ENCODE measurements at regions not wholly inside any gene's neighbourhood (a gene's known extent, or its start where the extent isn't known, plus 50 kb on each side); places are given as distances from the start of the nearest gene placed in this dataset.

DNA sequence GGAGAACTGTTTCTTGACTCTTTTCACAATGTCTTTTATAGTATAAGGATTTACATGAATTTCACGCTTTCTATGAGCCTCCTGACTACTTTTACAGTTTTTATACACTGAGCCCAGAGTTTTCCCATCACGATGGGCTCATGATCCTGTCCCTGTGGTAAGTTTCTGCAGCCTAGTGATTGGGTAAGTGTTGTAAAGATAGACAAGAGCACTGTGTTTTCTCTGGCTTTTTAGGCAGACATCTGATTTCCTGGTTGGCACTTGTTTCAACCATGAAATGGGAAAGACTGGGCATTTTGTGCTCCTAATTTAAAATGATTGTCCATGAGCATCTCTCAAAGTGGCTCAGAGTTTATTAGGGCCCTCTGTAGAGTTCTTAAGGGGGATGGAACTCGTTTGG is 299.0 kb downstream of the FAT3 start:
- TF ChIP-seq BHLHE40 (IDR thresholded peaks at IDR 0.05; ENCODE audit: borderline replicate concordance) (no peak), FOXK2 (IDR thresholded peaks at IDR 0.05) (no peak), L3MBTL2 (conservative IDR thresholded peaks at IDR 0.05) (no peak), LEF1 (IDR thresholded peaks at IDR 0.05; ENCODE audit: borderline replicate concordance) (no peak), SUZ12 (IDR thresholded peaks at IDR 0.05) (no peak), SP1 (IDR thresholded peaks at IDR 0.05) (no peak), ZNF384 (IDR thresholded peaks at IDR 0.05) (no peak)
- no peak for DNase-seq (ENCODE audit: extremely low spot score)
- ChIA-PET CTCF (no interaction called here), POLR2A (no interaction called here)

DNA sequence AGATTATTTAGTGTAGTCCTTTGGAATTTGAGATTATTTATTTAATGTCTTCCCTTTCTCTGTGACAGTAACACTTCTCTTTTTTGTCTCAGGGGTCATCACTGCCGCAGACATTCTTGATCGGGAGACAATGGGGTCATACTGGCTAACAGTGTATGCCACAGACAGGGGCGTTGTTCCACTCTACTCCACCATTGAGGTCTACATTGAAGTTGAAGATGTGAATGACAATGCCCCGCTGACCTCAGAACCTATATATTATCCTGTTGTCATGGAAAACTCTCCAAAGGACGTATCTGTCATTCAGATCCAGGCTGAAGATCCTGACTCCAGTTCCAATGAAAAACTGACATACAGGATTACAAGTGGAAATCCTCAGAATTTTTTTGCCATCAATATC is 299.9 kb downstream of the FAT3 start:
- POLR2A ChIA-PET: no interaction called here
- no peak for DNase-seq (ENCODE audit: extremely low spot score)
- TF ChIP-seq CTBP1 (IDR thresholded peaks at IDR 0.05; ENCODE audit: borderline replicate concordance) (no peak), FOXM1 (IDR thresholded peaks at IDR 0.05; ENCODE audit: borderline replicate concordance) (no peak), SUZ12 (IDR thresholded peaks at IDR 0.05) (no peak), ZNF384 (IDR thresholded peaks at IDR 0.05) (no peak), FOXA1 (IDR thresholded peaks at IDR 0.05) (no peak), L3MBTL2 (conservative IDR thresholded peaks at IDR 0.05) (no peak), ELF4 (IDR thresholded peaks at IDR 0.05) (no peak)
- TF ChIP-seq, protein P1, sequence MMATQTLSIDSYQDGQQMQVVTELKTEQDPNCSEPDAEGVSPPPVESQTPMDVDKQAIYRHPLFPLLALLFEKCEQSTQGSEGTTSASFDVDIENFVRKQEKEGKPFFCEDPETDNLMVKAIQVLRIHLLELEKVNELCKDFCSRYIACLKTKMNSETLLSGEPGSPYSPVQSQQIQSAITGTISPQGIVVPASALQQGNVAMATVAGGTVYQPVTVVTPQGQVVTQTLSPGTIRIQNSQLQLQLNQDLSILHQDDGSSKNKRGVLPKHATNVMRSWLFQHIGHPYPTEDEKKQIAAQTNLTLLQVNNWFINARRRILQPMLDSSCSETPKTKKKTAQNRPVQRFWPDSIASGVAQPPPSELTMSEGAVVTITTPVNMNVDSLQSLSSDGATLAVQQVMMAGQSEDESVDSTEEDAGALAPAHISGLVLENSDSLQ (IDR thresholded peaks at IDR 0.05): no peak

DNA sequence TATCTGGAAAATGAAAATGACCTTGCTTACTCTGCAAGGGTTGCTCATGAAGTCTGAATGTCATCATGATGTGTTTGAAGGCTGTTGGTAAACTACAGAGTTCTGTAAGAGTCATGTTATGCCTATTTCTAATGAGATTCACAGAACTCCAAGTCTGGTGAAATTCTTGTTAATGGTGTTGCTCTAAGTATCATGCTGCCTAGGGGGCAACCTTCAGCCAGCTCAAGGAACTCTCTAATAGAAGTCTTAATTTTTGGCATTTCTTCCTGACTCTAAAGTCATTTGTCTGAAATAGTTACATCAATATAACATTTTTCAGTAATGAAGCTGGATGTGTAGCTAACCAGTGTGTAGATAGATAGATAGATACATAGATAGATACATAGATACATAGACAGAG is 302.8 kb downstream of the FAT3 start:
- no peak for TF ChIP-seq ZNF384 (IDR thresholded peaks at IDR 0.05)
- no peak for TF ChIP-seq SP1 (IDR thresholded peaks at IDR 0.05)
- no peak for TF ChIP-seq BHLHE40 (IDR thresholded peaks at IDR 0.05; ENCODE audit: borderline replicate concordance)
- TF ChIP-seq, protein P1 (IDR thresholded peaks at IDR 0.05): no peak
- TF ChIP-seq ELF4 (IDR thresholded peaks at IDR 0.05): no peak
- TF ChIP-seq FOXM1 (IDR thresholded peaks at IDR 0.05; ENCODE audit: borderline replicate concordance): no peak
- no peak for TF ChIP-seq FOXK2 (IDR thresholded peaks at IDR 0.05)
- TF ChIP-seq TARDBP (IDR thresholded peaks at IDR 0.05): no peak
- no peak for TF ChIP-seq HDGF (IDR thresholded peaks at IDR 0.05; ENCODE audit: borderline replicate concordance)
- no peak for TF ChIP-seq CTBP1 (IDR thresholded peaks at IDR 0.05; ENCODE audit: borderline replicate concordance)
- no peak for TF ChIP-seq NFRKB (IDR thresholded peaks at IDR 0.05)
- no peak for TF ChIP-seq SUZ12 (IDR thresholded peaks at IDR 0.05)
- no peak for TF ChIP-seq ARNT (IDR thresholded peaks at IDR 0.05)
- TF ChIP-seq FOXA1 (IDR thresholded peaks at IDR 0.05): no peak
- TF ChIP-seq L3MBTL2 (conservative IDR thresholded peaks at IDR 0.05): no peak
- no peak for TF ChIP-seq LEF1 (IDR thresholded peaks at IDR 0.05; ENCODE audit: borderline replicate concordance)
- ChIA-PET CTCF (no interaction called here), POLR2A (no interaction called here)
- no peak for DNase-seq (ENCODE audit: extremely low spot score)

More for the DNA sequence above, 299.9 kb downstream of the FAT3 start:
- CTCF ChIA-PET: no interaction called here

DNA sequence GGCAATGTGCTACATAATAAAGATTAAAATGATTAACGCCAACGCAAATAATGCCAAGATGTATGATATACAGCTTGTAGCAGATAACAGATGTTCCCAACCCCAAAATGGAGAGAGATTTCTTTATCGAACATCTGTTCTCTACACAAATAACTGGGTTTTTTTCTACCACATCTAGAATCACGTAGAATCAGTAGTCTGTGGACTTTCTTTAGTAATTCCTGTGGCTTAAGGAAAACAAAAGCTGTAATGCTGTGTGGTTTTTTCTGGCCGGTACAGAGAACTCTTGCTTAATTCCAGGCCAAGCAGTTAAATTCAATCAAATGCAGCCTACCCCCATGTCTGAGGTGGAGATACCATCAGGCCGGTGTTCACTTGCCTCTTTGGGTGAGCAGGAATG is 303.4 kb downstream of the FAT3 start:
- no peak for TF ChIP-seq NFRKB (IDR thresholded peaks at IDR 0.05)
- TF ChIP-seq, protein P1 (IDR thresholded peaks at IDR 0.05): no peak
- ChIA-PET POLR2A (no interaction called here), CTCF (no interaction called here)
- DNase-seq (ENCODE audit: extremely low spot score): no peak

DNA sequence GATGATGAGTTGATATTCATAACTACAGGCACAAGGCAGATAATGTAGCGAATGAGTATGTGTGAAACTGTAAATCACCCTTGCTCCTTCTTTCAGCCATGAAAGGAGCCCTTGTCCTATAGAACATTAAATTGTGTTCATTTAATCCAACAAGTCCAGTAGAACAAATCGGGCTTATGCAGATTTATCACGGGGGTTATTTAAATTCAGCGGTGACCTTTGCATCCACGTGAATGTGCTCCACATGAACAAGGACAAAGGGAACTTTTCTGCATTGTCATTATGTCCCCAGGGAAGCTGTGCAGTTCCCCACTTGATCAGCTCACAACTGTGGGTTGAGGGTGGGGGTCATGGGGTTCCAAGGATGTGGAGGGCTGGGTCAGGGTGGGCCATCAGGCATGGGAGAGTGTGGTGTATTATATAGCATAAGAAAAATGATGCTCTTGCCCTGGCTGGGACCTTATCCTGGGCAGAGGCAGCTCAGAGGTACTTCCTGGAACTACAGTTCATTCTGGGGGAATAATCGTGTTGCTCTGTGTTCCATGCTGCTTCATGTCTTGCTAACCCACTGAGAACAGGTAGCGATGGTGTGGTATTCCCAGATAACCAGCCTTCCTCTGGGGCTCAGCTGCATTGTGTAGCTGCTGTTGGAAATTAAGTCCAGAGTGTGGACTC is 306.6 kb downstream of the FAT3 start:
- POLR2A ChIA-PET: no interaction called here
- CTCF ChIA-PET: interaction anchor here (0.8 kb wide), 1 partner anchor 582 kb away, joined by 3 read pairs; no protein-coding TSS in a partner anchor
- no peak for DNase-seq (ENCODE audit: extremely low spot score)
- TF ChIP-seq, protein P1 (IDR thresholded peaks at IDR 0.05): no peak
- no peak for TF ChIP-seq L3MBTL2 (conservative IDR thresholded peaks at IDR 0.05)
- TF ChIP-seq TARDBP (IDR thresholded peaks at IDR 0.05): no peak
- no peak for TF ChIP-seq LEF1 (IDR thresholded peaks at IDR 0.05; ENCODE audit: borderline replicate concordance)
- no peak for TF ChIP-seq FOXK2 (IDR thresholded peaks at IDR 0.05)
- no peak for TF ChIP-seq CTBP1 (IDR thresholded peaks at IDR 0.05; ENCODE audit: borderline replicate concordance)
- TF ChIP-seq ARNT (IDR thresholded peaks at IDR 0.05): no peak
- TF ChIP-seq FOXM1 (IDR thresholded peaks at IDR 0.05; ENCODE audit: borderline replicate concordance): no peak
- TF ChIP-seq ELF4 (IDR thresholded peaks at IDR 0.05): no peak
- no peak for TF ChIP-seq BHLHE40 (IDR thresholded peaks at IDR 0.05; ENCODE audit: borderline replicate concordance)
- no peak for TF ChIP-seq ZNF384 (IDR thresholded peaks at IDR 0.05)
- TF ChIP-seq FOXA1 (IDR thresholded peaks at IDR 0.05): no peak

DNA sequence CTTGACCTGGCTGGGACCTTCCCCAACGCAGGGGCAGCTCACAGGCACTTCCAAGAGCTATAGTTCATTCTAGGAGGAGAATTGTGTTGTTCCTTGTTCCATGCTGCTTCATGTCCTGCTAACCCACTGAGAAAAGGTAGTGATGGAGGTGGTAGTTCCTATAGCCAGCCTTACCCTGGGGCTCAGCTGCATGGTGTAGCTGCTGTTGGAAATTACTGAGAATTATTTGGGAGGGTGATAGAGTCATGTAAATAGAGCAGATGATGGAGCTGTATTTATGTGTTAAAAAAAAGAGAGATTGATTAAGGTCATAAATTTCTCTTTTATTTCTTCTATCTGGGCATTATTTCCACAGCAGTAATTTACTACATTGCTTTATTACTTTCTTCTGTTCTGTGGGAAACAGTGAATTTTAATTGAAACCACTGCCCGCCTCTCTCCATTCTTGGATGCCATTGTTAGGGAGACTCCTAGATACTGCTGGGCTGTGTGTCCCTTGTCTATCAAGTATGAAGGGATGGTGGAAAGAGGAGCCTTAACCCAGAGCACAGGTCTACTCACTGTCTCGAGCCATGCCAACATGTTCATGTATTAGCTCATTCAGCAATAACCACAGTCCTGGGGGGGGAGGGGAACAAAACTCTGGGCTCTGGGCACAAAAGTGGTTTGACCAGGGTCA is 309.2 kb downstream of the FAT3 start:
- no peak for TF ChIP-seq LEF1 (IDR thresholded peaks at IDR 0.05; ENCODE audit: borderline replicate concordance)
- TF ChIP-seq, protein P1 (IDR thresholded peaks at IDR 0.05): no peak
- POLR2A ChIA-PET: no interaction called here
- DNase-seq (ENCODE audit: extremely low spot score): no peak
- CTCF ChIA-PET: no interaction called here

Measured in HEK293T (cell line).